MM.1S (cell line): ENCODE measurements at regions not wholly inside any gene's neighbourhood (a gene's known extent, or its start where the extent isn't known, plus 50 kb on each side); places are given as distances from the start of the nearest gene placed in this dataset.

Experiments
- DNase-seq: peaks from one replicate; pipeline ENCODE4 v3.0.0-alpha.2; 2015
- H2AFZ ChIP-seq: fragments of 300-600 bp; sonication (generic); 2 replicates; pipeline ENCODE4 v1.6.0; 2016; ENCODE audit warnings: antibody characterized with exemption, low read length
- H3F3A ChIP-seq: fragments of 300-600 bp; sonication (generic); 2 replicates; pipeline ENCODE4 v1.6.1; 2016; ENCODE audit warnings: mild to moderate bottlenecking, antibody characterized with exemption, low read length, moderate library complexity, mixed read lengths; ENCODE audit not compliant: insufficient read depth
- H3K27ac ChIP-seq: fragments of 300-600 bp; sonication (generic); 2 replicates; pipeline ENCODE4 v1.5.1; 2016; ENCODE audit warnings: mild to moderate bottlenecking, low read length
- H3K27me3 ChIP-seq: fragments of 300-600 bp; sonication (generic); replicated peaks from 2 replicates; pipeline ENCODE4 v1.6.0; 2016; ENCODE audit warnings: low read length; ENCODE audit not compliant: insufficient read depth
- H3K36me3 ChIP-seq: fragments of 300-600 bp; sonication (generic); replicated peaks from 2 replicates; pipeline ENCODE4 v1.6.1; 2016; ENCODE audit warnings: mild to moderate bottlenecking, low read length, mixed read lengths; ENCODE audit not compliant: insufficient read depth
- H3K4me1 ChIP-seq: fragments of 300-600 bp; sonication (generic); 2 replicates; pipeline ENCODE4 v1.6.1; 2016; ENCODE audit warnings: low read length, mixed read lengths
- H3K4me2 ChIP-seq: fragments of 300-600 bp; sonication (generic); 2 replicates; pipeline ENCODE4 v1.6.0; 2016; ENCODE audit warnings: low read depth, low read length
- H3K4me3 ChIP-seq: fragments of 300-600 bp; sonication (generic); 2 replicates; pipeline ENCODE4 v1.5.1; 2016; ENCODE audit warnings: low read length, mixed read lengths
- H3K79me2 ChIP-seq: fragments of 300-600 bp; sonication (generic); 2 replicates; pipeline ENCODE4 v1.6.1; 2016; ENCODE audit warnings: mixed run types, low read length, mixed read lengths
- H3K9ac ChIP-seq: fragments of 300-600 bp; sonication (generic); 2 replicates; pipeline ENCODE4 v1.6.1; 2016; ENCODE audit warnings: low read length, mixed read lengths
- H3K9me2 ChIP-seq: fragments of 300-600 bp; sonication (generic); replicated peaks from 2 replicates; pipeline ENCODE4 v1.6.1; 2016; ENCODE audit warnings: mild to moderate bottlenecking, low read length, mixed read lengths; ENCODE audit not compliant: insufficient read depth
- H3K9me3 ChIP-seq: fragments of 300-600 bp; sonication (generic); replicated peaks from 2 replicates; pipeline ENCODE4 v1.6.1; 2016; ENCODE audit warnings: mild to moderate bottlenecking, low read length, mixed read lengths; ENCODE audit not compliant: insufficient read depth
- H4K20me1 ChIP-seq: fragments of 300-600 bp; sonication (generic); 2 replicates; pipeline ENCODE4 v1.6.1; 2016; ENCODE audit warnings: mild to moderate bottlenecking, low read length, moderate library complexity, mixed read lengths; ENCODE audit not compliant: insufficient read depth
- CTCF ChIP-seq: fragments of 300-600 bp; sonication (generic); IDR thresholded peaks from 2 replicates; pipeline ENCODE4 v1.5.1; 2016; ENCODE audit warnings: antibody characterized with exemption, low read length, mixed read lengths
- EZH2 ChIP-seq: fragments of 300-600 bp; sonication (generic); optimal IDR thresholded peaks from 2 replicates; pipeline ENCODE3; 2017; ENCODE audit warnings: low read depth, mild to moderate bottlenecking, antibody characterized with exemption, low read length, mixed read lengths
- EZH2phosphoT487 ChIP-seq: fragments of 300-600 bp; sonication (generic); IDR thresholded peaks from 2 replicates; pipeline ENCODE4 v1.6.1; 2018; ENCODE audit warnings: antibody characterized with exemption, low read length

DNA sequence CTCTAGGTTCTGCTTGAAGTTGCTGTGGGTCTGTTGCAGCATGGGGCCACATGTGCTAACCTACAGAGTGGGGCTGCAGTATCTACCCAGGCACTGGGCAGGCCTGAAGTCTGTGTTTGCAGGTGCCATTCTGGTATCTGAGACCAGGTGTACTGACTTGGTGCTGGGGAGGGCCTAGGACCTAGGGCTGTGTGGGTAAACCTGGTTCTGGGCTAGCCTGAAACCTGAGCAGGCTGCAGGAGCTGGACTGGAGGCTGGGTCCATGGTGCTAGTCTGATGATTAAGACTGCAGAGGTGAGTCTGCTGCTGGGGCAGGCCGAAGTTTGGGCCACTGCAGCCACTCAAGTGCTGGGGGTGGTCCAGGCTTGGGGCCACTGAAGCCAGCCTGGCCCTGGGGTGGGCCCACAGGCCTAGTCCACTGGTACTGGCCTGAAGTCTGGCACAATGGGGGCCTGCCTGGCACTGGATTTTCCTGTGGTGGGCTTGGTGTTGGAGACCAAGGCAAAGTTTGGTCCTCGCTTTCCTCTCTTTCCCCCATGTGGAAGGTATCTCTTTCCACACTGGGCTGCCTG, 310.6 kb downstream of the NDFIP2 start:
- DNase-seq: no peak
- no peaks in the 10 kb centered on the region for H3K27me3 ChIP-seq
- H3K36me3 ChIP-seq: no peaks in the 10 kb centered on the region
- H3K9me2 ChIP-seq: no peaks in the 10 kb centered on the region
- H3F3A ChIP-seq: no peaks in the 10 kb centered on the region
- H3K9me3 ChIP-seq: no peaks in the 10 kb centered on the region
- no peak overlapping the region for H3K27ac ChIP-seq
- no peak for TF ChIP-seq EZH2phosphoT487
- no peak for TF ChIP-seq EZH2
- no peak for TF ChIP-seq CTCF
- H3K79me2 ChIP-seq: no peaks in the 10 kb centered on the region
- H3K4me1 ChIP-seq: no peaks in the 10 kb centered on the region
- H2AFZ ChIP-seq: no peak overlapping the region
- H3K4me2 ChIP-seq: no peak overlapping the region
- no peak overlapping the region for H3K4me3 ChIP-seq
- no peaks in the 10 kb centered on the region for H4K20me1 ChIP-seq
- H3K9ac ChIP-seq: no peak overlapping the region

DNA sequence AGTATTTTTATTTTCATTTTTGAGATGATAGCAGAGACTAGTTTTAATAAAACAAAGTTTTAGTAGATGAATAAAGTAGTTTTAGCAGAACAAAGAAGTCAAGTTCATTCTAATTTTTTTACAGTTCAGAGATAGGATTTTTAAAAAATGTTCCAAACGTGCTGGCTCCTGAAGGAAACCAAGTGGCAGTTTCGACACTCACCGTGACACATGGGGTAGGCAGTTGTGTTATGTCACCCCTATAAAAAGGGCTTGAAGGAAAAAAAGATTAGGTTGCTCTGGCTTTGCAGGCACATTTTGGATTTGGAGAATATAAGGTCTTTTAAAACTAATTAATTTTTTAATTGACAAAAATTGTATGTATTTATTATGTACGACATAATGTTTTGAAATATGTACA, 305.2 kb downstream of the NDFIP2 start:
- no peaks in the 10 kb centered on the region for H3F3A ChIP-seq
- no peaks in the 10 kb centered on the region for H3K36me3 ChIP-seq
- H3K4me2 ChIP-seq: no peak overlapping the region
- DNase-seq: no peak
- H3K27ac ChIP-seq: no peak overlapping the region
- H3K79me2 ChIP-seq: no peaks in the 10 kb centered on the region
- H4K20me1 ChIP-seq: no peaks in the 10 kb centered on the region
- TF ChIP-seq EZH2: no peak
- TF ChIP-seq CTCF: no peak
- no peak for TF ChIP-seq EZH2phosphoT487
- no peaks in the 10 kb centered on the region for H3K9me3 ChIP-seq
- no peaks in the 10 kb centered on the region for H3K9me2 ChIP-seq
- no peaks in the 10 kb centered on the region for H3K4me1 ChIP-seq
- H3K9ac ChIP-seq: no peak overlapping the region
- no peak overlapping the region for H3K4me3 ChIP-seq
- no peak overlapping the region for H2AFZ ChIP-seq
- H3K27me3 ChIP-seq: no peaks in the 10 kb centered on the region

DNA sequence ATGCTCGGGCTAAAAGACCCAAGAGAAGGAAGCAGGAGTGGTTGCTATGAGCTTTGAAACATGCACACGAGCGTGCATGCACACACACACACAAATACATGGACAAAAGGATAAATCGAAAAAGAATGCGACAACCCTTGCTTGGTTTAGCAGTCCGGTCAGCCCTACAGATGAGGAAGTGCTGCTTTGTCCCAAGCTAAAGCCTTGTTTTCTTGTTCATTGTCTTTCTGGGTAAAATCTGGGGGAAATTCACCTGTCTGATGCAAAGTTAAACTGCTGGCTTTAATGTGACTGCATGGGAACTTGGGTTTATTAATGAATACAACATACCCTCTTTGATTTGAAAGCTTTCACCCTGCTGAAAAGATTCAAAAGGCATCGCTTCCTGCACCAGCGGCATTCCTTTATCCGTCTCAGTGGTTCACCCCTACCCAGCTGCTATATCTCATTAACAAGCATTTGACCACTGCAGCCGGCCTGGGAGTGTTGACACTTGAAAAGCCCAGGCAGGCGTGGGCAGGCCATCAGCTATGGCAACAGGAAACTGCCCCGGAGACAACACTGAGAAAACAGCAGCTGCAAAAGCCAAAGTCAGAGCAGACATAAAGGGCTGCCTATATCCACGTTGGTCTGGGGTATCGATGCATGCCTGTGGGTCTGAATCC, 301.7 kb downstream of the NDFIP2 start:
- Histone ChIP-seq H3K9ac (no peak overlapping the region), H3K36me3 (no peaks in the 10 kb centered on the region), H3F3A (no peaks in the 10 kb centered on the region), H3K4me1 (no peaks in the 10 kb centered on the region; the same call in 1 of the 2 replicates), H4K20me1 (no peaks in the 10 kb centered on the region), H3K9me3 (no peaks in the 10 kb centered on the region), H3K9me2 (no peaks in the 10 kb centered on the region), H3K79me2 (no peaks in the 10 kb centered on the region), H3K4me2 (no peak overlapping the region), H2AFZ (no peak overlapping the region), H3K27me3 (no peaks in the 10 kb centered on the region), H3K27ac (no peak overlapping the region), H3K4me3 (no peak overlapping the region)
- no peak for DNase-seq
- TF ChIP-seq CTCF (no peak), EZH2 (no peak), EZH2phosphoT487 (no peak)
